Fibroblast of lung (primary cell): ENCODE measurements at regions not wholly inside any gene's neighbourhood (a gene's known extent, or its start where the extent isn't known, plus 50 kb on each side); places are given as distances from the start of the nearest gene placed in this dataset.

Source experiments
- DNase-seq, 2 donors: peaks; one replicate each; pipeline versions ENCODE4 v3.0.0 to v3.0.0-alpha.2; 2010; ENCODE audit warnings: low read depth in 2 of 2
- H2AFZ ChIP-seq: 2 replicates; pipeline ENCODE4 v1.5.1; 2012; ENCODE audit warnings: low read length, control low read depth, inconsistent platforms
- H3K27ac ChIP-seq: 2 replicates; pipeline ENCODE4 v1.5.1; 2011; ENCODE audit warnings: low read length, control low read depth; ENCODE audit not compliant: insufficient read depth
- H3K27me3 ChIP-seq: 2 replicates; pipeline ENCODE4 v1.5.1; 2011; ENCODE audit warnings: mild to moderate bottlenecking, low read length; ENCODE audit not compliant: control insufficient read depth, insufficient read depth
- H3K36me3 ChIP-seq: 2 replicates; pipeline ENCODE4 v1.5.1; 2011; ENCODE audit warnings: low read length; ENCODE audit not compliant: control insufficient read depth, insufficient read depth
- H3K4me1 ChIP-seq: 2 replicates; pipeline ENCODE4 v1.5.1; 2011; ENCODE audit warnings: low read length; ENCODE audit not compliant: control insufficient read depth, insufficient read depth; ENCODE audit errors: extremely low read depth
- H3K4me2 ChIP-seq: 2 replicates; pipeline ENCODE4 v1.5.1; 2011; ENCODE audit warnings: low read length, control low read depth; ENCODE audit not compliant: insufficient read depth; ENCODE audit errors: extremely low read depth
- H3K4me3 ChIP-seq, 4 experiments: fragments of 200-600 bp in 1 of 4; sonication (generic) in 1 of 4; replicated peaks in 1 of 4; 2 replicates each; pipeline ENCODE4 v1.5.1; 2011 to 2016; ENCODE audit warnings: low read length in 4 of 4, low read depth in 3 of 4, mild to moderate bottlenecking in 3 of 4, control low read depth in 2 of 4, inconsistent platforms in 1 of 4, mixed read lengths in 1 of 4; ENCODE audit not compliant: insufficient read depth in 1 of 4; ENCODE audit errors: control extremely low read depth in 1 of 4
- H3K79me2 ChIP-seq: 2 replicates; pipeline ENCODE4 v1.5.1; 2012; ENCODE audit warnings: mild to moderate bottlenecking, low read length, inconsistent platforms; ENCODE audit not compliant: control insufficient read depth, insufficient read depth
- H3K9ac ChIP-seq: 2 replicates; pipeline ENCODE4 v1.5.1; 2011; ENCODE audit warnings: mild to moderate bottlenecking, low read length, control low read depth; ENCODE audit not compliant: insufficient read depth
- H3K9me3 ChIP-seq: 2 replicates; pipeline ENCODE4 v1.5.1; 2012; ENCODE audit warnings: low read depth, low read length; ENCODE audit not compliant: control insufficient read depth, insufficient read depth
- H4K20me1 ChIP-seq: 2 replicates; pipeline ENCODE4 v1.5.1; 2011; ENCODE audit warnings: low read length; ENCODE audit not compliant: control insufficient read depth, insufficient read depth; ENCODE audit errors: extremely low read depth
- EZH2 ChIP-seq: IDR thresholded peaks from 2 replicates; pipeline ENCODE4 v1.5.1; 2012; ENCODE audit warnings: low read length, control low read depth, mild to moderate bottlenecking; ENCODE audit errors: missing control alignments
- TF ChIP-seq, protein P1 (sequence below), 2 donors: IDR thresholded peaks in 1 of 2; conservative IDR thresholded peaks in 1 of 2; 1 replicate in 1 of 2; 2 replicates in 1 of 2; pipeline ENCODE4 v1.5.1; 2011 to 2012; ENCODE audit warnings: low read length in 2 of 2, control low read depth in 1 of 2, inconsistent platforms in 1 of 2, low read depth in 1 of 2, mild to moderate bottlenecking in 1 of 2

DNA sequence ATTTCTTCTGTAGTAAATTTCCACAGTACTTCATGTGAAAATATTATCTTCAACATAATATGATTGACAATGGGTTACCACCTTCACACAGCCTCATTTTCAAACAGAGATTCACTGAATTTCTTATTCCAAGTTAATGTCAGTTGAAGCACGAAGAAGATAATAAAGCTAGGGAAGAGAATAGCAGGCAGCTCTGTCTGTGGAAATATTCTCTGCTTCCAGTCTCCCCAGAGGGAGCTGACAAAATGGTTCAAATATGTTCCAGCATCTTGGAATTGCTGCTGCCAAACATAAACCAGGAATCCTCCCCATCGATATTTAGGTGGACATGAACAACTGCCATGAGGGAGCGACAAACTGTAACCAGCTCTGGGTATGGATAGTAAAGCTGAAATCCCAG is 224.8 kb downstream of the GJA1 start:
- no peaks in the 10 kb centered on the region for H3K4me1 ChIP-seq

GRCh38 chr6:121663292-121663810 is 227.9 kb downstream of the GJA1 start:
- Histone ChIP-seq H3K27me3 (no peaks in the 10 kb centered on the region), H3K27ac (no peak overlapping the region), H4K20me1 (no peaks in the 10 kb centered on the region), H3K4me1 (peaks cover 5% of the 10 kb centered on the region), H3K4me2 (no peak overlapping the region), H3K36me3 (no peaks in the 10 kb centered on the region), H3K79me2 (no peaks in the 10 kb centered on the region), H3K9me3 (no peaks in the 10 kb centered on the region), H3K9ac (no peak overlapping the region), H2AFZ (no peak overlapping the region), H3K4me3 (no peak overlapping the region)
- TF ChIP-seq, protein P1, sequence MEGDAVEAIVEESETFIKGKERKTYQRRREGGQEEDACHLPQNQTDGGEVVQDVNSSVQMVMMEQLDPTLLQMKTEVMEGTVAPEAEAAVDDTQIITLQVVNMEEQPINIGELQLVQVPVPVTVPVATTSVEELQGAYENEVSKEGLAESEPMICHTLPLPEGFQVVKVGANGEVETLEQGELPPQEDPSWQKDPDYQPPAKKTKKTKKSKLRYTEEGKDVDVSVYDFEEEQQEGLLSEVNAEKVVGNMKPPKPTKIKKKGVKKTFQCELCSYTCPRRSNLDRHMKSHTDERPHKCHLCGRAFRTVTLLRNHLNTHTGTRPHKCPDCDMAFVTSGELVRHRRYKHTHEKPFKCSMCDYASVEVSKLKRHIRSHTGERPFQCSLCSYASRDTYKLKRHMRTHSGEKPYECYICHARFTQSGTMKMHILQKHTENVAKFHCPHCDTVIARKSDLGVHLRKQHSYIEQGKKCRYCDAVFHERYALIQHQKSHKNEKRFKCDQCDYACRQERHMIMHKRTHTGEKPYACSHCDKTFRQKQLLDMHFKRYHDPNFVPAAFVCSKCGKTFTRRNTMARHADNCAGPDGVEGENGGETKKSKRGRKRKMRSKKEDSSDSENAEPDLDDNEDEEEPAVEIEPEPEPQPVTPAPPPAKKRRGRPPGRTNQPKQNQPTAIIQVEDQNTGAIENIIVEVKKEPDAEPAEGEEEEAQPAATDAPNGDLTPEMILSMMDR (conservative IDR thresholded peaks at IDR 0.05 in 1 of 2, IDR thresholded peaks at IDR 0.05 in 1 of 2; ENCODE audit: low read depth in 1 of 2, low read length in 2 of 2) = no peak
- no peak for TF ChIP-seq EZH2
- DNase-seq = no peak

More for the DNA sequence above, 224.8 kb downstream of the GJA1 start:
- no peaks in the 10 kb centered on the region for H3K9me3 ChIP-seq
- no peak overlapping the region for H3K27ac ChIP-seq
- no peak overlapping the region for H3K9ac ChIP-seq
- H4K20me1 ChIP-seq = no peaks in the 10 kb centered on the region
- H3K4me2 ChIP-seq = no peak overlapping the region
- H3K36me3 ChIP-seq = no peaks in the 10 kb centered on the region
- H3K4me3 ChIP-seq = no peak overlapping the region
- H3K27me3 ChIP-seq = no peaks in the 10 kb centered on the region
- no peak for DNase-seq
- TF ChIP-seq, protein P1 (conservative IDR thresholded peaks at IDR 0.05 in 1 of 2, IDR thresholded peaks at IDR 0.05 in 1 of 2; ENCODE audit: low read depth in 1 of 2, low read length in 2 of 2) = no peak
- TF ChIP-seq EZH2 = no peak
- no peak overlapping the region for H2AFZ ChIP-seq
- no peaks in the 10 kb centered on the region for H3K79me2 ChIP-seq

- Histone ChIP-seq H4K20me1 (no peaks in the 10 kb centered on the region), H3K4me3 (no peak overlapping the region), H3K79me2 (no peaks in the 10 kb centered on the region), H2AFZ (no peak overlapping the region), H3K36me3 (no peaks in the 10 kb centered on the region), H3K4me1 (peaks cover 5% of the 10 kb centered on the region), H3K27me3 (no peaks in the 10 kb centered on the region), H3K9me3 (no peaks in the 10 kb centered on the region), H3K27ac (no peak overlapping the region), H3K9ac (no peak overlapping the region), H3K4me2 (no peak overlapping the region)
- DNase-seq = peak in 1 of 2 donors; percentile 46
- TF ChIP-seq EZH2 = no peak
- TF ChIP-seq, protein P1 (conservative IDR thresholded peaks at IDR 0.05 in 1 of 2, IDR thresholded peaks at IDR 0.05 in 1 of 2; ENCODE audit: low read depth in 1 of 2, low read length in 2 of 2) = no peak
These were observed 228.7 kb downstream of the GJA1 start for GRCh38 chr6:121664158-121664557.
